GM18520 (cell line): ENCODE measurements at regions not wholly inside any gene's neighbourhood (a gene's known extent, or its start where the extent isn't known, plus 50 kb on each side); places are given as distances from the start of the nearest gene placed in this dataset.

Experiments used
- ATAC-seq: cut with Tn5 transposase; IDR thresholded peaks from one replicate; pipeline ENCODE4 v1.9.1; 2021; ENCODE audit not compliant: unreplicated experiment

- no peak for ATAC-seq
Measured at GRCh38 chr16:86389566-86390328, 120.6 kb upstream of the FOXF1 start.

DNA sequence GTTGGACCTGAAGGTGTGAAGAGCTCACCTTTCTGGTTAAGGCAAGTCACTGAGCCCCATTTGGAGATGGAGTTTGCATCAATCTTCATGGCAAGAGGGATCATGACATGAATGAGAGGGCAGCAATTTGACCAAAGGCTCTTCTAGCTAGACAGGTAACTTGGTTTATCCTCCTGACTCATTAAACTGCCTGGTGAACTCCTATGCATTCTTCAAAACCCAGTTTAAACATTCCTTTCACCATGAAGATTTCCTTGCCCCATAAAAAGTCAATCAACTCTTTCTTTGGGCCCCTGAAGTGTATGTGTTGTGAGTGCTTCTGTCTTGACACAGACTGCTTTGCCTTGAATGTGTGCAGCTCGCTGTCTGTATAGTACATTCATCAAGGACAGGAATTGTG lies 120.0 kb upstream of the FOXF1 start:
- no peak for ATAC-seq

GRCh38 chr16:86391486-86391885 lies 118.8 kb upstream of the FOXF1 start:
- no peak for ATAC-seq

DNA sequence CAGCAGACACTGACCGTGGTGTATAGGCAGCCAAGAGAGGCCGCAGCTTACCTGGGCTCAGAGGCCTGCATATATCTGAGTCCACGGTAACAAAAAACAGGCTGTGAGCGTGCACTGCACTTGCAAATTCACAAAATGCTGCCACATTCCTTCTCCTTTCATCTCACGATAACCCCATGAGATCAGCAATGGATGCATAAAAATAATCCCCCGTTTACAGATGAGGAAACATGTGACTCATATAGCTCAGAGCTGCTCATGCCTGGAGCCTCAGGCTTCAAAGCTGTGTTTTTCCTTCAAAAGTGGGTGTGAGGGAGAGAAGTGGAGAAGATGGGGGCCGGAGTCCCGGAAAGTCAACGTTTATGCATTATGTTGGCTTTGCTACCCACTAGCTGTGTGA lies 118.3 kb upstream of the FOXF1 start:
- no peak for ATAC-seq

- ATAC-seq = no peak
Measured at GRCh38 chr16:86392436-86393152, 117.7 kb upstream of the FOXF1 start.

DNA sequence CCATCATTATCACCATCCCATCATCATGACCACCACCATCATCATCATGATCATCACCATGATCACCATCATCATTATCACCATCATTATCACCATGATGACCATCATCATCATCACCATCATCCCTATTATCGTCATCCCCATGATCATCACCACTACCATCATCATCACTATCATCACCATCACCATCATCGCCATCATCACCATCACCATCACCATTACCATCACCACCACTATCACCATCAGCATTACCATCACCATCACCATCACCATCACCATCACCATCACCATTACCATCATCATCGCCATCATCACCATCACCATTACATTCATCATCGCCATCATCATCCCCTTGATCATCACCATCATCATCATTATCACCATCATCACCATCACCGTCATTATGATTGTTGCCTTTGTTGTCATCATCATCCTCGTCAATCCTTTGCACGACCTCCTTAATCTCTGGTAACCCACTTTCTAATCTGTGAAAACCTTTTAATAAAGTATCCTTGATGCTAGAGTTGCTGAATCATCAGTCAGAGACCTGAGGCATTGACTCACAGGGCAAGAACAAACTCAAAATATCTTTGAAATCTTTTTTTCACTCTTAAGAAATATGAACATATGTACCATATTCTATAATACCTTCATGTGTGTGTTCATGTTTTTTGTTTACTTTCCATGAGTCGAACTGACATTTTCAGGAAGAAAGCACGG lies 116.3 kb upstream of the FOXF1 start:
- no peak for ATAC-seq

GRCh38 chr16:86395477-86395876 lies 114.8 kb upstream of the FOXF1 start:
- ATAC-seq = no peak

DNA sequence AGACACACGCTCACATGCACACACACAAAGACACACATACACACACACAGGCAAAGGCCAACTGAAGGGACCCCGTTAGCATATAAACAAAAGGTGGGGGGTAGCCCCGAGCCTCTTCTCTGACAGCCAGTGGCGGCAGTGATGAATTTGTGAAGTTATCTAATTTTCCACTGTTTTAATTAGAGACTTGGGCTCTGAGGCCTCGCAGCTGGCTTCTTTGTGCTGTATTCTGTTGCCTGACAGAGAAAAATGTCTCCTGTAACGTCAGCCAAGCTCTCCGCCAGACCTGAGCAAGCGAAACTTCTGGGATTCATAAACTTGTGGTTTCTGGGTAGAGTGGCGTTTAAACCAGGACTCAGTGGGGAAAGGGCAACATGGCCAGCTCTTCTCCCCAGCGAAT lies 113.9 kb upstream of the FOXF1 start:
- ATAC-seq = no peak

DNA sequence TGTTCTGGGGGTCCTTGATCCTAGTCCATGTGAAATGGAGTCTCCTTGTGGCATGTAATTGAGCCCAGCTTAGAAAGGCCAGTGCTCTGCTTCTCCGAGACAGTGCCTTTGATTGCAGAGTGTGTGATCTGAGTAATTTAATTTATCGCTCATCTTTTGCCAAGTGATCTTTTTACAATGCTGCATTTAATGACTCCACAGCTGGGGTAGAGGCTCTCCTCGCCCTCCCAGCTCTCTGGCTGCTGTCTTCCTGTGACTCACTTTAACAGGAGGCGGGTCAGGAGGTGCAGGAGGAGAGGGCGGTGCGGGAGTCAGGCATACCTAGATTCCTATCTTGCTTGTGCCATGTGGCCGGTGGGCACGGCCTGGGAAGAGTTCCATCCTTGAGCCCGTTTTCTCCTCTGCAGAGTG lies 113.4 kb upstream of the FOXF1 start:
- ATAC-seq = no peak

GRCh38 chr16:86398201-86398600 lies 112.1 kb upstream of the FOXF1 start:
- no peak for ATAC-seq

- ATAC-seq = no peak
Measured at GRCh38 chr16:86398622-86399021, 111.7 kb upstream of the FOXF1 start.

DNA sequence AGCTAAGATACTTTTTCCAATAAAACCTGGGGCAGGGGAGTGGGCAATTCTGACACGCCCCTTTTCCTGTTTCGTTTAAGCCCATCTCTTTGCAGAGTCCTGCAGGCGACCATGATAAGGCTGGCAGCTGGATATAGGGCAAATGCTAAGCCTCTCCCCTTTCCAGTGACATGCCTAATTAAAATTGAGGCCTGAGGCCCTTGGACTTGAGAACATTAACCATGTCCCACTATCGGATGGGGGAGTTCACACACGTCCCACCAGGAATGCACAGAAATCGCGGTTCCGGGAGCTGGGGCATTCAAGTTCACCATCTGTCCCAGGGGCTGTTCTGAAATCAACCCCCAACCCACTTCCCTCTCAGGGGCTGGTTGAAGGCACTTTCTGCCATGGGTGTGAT lies 109.2 kb upstream of the FOXF1 start:
- no peak for ATAC-seq

- no peak for ATAC-seq
Measured at GRCh38 chr16:86403085-86403484, 107.2 kb upstream of the FOXF1 start.

DNA sequence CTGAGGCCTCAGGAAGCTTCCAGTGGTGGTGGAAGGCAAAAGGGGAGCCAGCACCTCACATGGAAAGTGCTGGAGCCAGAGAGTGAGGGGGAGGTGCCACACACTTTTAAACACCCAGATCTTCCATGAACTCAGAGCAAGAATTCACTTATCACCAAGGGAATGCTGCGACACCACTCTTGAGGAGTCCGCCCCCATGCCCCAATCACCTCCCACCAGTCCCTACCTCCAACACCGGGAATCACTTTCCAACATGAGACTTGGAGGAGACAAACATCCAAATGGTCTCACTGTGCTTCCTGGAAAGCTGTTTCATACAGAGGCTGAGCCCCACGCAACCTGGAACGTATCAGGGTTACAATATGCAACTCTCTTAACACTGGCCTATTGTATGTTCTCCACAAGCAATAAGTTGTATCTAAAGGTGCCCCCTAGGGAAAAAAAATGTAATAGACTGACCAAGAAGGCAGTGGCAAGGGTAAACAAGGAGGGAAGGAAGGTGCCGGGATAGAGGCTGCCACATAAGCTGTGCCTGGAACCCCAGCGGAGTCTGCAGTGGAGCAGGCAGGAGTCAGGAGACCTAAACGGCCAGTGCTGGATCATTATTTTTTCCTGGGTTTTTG lies 106.7 kb upstream of the FOXF1 start:
- no peak for ATAC-seq

- no peak for ATAC-seq
Measured at GRCh38 chr16:86404678-86405077, 105.6 kb upstream of the FOXF1 start.

- ATAC-seq = no peak
Measured at GRCh38 chr16:86405319-86405718, 105.0 kb upstream of the FOXF1 start.

DNA sequence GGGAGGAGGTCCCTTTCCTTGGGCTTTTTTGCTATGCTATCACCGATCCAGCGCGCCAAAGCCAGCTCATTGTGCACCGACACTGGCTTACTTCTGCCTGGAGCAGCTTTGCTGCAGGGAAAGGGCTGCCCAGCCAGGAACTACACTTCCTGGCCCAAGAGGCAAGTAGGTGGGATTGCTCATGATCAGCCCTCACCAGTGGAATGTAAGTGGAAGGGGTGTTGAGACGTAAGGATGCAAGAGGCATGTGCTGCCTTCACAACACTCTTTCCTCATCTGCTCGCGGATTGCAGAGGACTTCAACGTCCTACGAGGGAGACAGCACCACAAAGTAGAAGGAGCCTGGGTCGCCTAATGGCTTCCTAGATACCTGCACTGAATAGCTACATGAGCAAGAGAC lies 104.3 kb upstream of the FOXF1 start:
- no peak for ATAC-seq

DNA sequence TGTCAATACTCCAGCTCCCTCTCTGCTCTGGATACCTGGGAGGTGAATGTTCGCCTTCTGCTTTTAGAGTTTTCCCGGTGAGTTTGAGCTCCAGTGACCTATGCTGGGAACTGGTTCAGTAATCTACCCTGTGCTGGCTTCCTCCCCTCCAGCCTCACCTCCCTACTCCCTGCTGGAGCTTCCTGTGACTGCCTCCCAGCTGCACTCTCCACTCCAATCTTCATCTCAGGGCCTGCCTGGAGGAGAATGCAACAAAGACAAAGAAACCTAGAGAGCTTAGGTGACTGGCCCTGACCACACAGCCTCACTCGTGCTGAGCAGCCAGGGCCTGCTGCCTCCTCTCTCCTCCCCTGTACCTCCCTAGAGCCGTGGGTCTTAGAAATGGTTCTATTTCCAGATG lies 101.6 kb upstream of the FOXF1 start:
- no peak for ATAC-seq

DNA sequence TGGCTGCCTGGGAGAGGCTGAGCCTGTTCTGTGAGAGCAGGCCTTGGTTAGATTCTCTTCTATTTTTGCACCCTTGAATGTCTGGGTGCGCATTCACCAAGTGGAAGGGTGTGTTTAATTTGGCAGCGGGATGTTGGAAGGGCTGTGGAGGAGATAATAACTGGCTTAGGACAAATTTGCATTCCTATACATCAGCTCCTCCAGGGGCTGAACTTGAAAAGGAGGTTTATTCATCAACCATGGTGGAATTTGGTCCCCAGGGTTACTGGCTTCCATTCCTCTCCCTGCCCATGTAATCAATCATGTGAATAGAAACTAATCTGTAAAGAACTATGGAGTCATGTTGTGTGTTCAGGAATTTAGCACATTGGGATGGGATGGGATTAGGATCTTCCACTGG lies 100.2 kb upstream of the FOXF1 start:
- no peak for ATAC-seq

DNA sequence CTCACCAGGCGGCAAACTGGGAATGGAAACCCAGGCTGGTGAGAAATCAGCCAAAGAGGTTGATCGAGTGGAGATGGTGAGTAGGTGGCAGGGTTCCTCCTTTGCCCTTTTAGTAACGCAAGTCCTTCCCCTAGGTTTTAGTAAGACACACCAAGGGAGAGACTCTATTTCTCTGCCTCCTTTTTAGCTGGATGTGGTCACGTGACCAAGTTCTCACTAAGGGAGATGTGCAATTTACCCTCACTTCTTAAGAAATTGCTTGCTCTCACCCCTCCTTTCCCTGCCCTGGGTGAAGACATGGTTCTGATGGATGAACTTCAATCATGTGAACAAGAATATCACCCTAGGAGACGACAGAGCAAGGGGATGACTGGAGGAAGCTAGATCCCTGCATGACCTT lies 99.8 kb upstream of the FOXF1 start:
- no peak for ATAC-seq

DNA sequence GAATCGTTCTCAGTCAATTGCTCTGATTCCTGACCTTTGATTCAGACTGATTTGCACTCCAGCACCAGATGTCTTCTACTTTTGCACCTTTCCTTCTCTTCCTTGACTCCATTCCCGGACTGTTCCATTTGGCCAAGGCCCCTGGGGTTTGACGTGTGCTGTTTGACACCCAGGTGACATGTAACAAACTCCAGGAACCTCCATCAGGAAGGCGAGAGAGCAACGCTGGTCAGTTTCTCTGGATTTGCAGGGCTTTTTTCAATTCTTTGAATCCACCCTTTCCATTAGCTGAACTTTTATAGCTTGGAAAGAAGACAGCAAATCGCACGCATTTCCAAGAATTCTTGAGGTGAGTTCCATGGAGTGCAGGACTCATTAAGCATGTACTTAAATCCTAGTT lies 98.4 kb upstream of the FOXF1 start:
- no peak for ATAC-seq
